GM12875 (cell line): ENCODE measurements at regions not wholly inside any gene's neighbourhood (a gene's known extent, or its start where the extent isn't known, plus 50 kb on each side); places are given as distances from the start of the nearest gene placed in this dataset.

Experiments
- H3K4me3 ChIP-seq: one replicate; pipeline ENCODE4 v1.5.1; 2011; ENCODE audit warnings: low read depth, low read length, control low read depth
- TF ChIP-seq, protein P1 (sequence below): IDR thresholded peaks from 2 replicates; pipeline ENCODE4 v1.5.1; 2011; ENCODE audit warnings: low read depth, mild to moderate bottlenecking, control low read depth, inconsistent platforms, low read length, moderate library complexity, borderline replicate concordance; ENCODE audit not compliant: insufficient read depth

DNA sequence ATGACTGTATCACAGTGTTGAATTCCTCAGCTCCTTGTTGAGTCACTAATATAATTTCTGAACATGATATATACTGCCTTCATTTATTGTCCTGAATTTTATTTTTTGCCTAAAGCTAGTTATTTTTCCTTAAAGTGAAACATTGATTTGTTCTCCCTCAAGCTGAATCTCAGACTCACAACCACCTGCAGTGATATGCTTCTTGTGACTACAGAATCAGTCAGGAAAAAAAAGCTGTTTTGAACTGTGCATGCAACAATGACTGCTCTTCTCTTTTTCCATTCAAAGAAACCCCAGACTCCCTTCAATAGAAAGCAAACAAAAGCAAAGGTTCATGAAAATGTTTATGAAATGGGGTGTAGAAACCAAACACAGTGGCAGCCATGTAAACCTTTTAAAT lies 470.2 kb upstream of the CHD1 start:
- no peak overlapping the region for H3K4me3 ChIP-seq
- TF ChIP-seq, protein P1, sequence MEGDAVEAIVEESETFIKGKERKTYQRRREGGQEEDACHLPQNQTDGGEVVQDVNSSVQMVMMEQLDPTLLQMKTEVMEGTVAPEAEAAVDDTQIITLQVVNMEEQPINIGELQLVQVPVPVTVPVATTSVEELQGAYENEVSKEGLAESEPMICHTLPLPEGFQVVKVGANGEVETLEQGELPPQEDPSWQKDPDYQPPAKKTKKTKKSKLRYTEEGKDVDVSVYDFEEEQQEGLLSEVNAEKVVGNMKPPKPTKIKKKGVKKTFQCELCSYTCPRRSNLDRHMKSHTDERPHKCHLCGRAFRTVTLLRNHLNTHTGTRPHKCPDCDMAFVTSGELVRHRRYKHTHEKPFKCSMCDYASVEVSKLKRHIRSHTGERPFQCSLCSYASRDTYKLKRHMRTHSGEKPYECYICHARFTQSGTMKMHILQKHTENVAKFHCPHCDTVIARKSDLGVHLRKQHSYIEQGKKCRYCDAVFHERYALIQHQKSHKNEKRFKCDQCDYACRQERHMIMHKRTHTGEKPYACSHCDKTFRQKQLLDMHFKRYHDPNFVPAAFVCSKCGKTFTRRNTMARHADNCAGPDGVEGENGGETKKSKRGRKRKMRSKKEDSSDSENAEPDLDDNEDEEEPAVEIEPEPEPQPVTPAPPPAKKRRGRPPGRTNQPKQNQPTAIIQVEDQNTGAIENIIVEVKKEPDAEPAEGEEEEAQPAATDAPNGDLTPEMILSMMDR: no peak

DNA sequence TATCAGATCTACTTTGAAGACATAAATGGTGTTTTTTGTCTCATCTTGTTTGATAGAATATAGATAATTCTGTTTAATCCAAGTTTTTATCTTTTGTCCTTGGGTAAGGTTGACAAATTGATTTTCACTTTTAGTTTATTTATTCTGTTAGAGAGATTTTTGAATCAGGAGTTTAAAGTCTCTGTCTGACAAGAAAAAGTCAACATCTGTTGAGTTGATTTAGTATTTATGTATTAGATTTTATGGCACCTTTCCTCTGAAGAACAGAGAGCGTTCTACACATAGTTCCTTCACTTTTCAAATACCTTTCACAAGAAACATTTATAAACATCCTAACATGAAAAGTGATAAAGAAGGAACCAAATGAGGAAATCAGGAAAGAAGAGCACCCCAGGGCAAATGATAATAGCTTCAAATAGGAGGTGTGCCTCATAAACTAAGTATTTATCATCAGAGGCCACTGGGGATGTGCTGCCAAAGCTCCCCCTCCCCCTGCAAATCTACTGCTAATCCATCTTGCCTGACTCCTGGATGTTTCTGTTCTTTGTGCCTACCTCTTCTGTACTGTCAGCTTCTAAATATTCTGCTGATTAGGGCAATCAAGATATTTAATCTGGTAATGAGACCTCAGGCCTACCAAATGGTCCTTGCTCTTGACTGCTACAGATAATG lies 457.7 kb upstream of the CHD1 start:
- TF ChIP-seq, protein P1: no peak
- H3K4me3 ChIP-seq: no peak overlapping the region

- no peak overlapping the region for H3K4me3 ChIP-seq
- TF ChIP-seq, protein P1: no peak
Measured at GRCh38 chr5:99379187-99379586, 450.4 kb upstream of the CHD1 start.

- TF ChIP-seq, protein P1: no peak
- H3K4me3 ChIP-seq: no peak overlapping the region
Measured at GRCh38 chr5:99378443-99378842, 449.6 kb upstream of the CHD1 start.

DNA sequence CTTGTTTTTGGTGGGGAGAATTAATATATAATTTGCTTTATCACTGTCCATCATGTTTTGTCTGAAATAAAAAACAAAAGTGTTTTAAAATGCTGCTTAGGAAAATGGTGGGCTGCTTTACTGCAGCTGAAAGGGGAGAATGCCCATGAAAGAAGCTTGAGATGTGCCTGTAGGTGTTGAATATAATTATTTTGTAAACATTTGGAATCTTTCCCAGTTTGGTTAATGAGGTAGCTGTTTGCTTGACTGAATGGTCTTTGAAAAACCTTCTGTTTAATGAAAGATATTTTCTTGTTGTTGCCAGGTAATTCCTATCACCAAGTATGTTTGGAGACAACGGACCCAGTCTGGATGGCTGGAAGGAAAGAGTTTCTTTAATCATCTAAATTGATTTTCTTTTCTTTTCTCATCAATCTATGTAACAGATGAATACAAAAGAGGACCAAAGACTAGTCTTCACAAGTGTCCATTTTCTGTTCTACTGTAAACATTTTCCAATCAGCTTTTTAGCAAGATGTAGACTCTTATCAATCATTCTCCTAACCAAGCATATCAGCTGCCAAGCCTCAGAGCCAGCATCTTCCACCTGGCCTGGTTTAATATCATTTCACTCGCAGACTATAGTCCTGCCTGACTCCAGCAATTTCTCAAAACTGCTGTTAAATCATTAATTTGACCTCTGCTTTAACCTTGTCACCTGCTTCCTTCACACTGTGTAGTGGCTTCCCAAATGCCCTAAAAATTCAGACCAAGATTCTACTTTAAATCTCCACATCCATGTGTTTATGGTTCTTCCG lies 441.2 kb upstream of the CHD1 start:
- TF ChIP-seq, protein P1: no peak
- no peak overlapping the region for H3K4me3 ChIP-seq

DNA sequence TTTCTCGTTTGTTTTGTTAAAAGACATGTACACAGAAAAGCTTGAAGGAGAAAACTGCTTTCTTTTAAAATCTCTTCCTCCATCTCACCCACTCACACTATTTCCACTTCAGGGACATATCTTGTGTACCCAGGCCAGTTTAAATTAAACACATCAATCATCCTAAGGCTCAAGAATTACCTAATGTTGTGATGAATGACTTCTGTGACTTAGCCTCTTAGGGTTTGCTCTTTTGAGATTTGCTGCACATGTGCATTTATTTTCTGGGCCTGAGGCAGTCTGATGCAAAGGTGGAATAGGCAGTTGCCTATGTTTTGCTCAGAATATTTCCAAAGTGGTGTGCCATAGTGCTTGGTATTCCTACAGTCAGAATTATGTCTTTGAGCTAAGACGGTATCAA lies 439.9 kb upstream of the CHD1 start:
- TF ChIP-seq, protein P1: no peak
- H3K4me3 ChIP-seq: no peak overlapping the region

GRCh38 chr5:99355881-99356280 lies 427.1 kb upstream of the CHD1 start:
- H3K4me3 ChIP-seq: no peak overlapping the region
- TF ChIP-seq, protein P1: no peak
